Retinal pigment epithelial cell (primary cell): ENCODE measurements at regions not wholly inside any gene's neighbourhood (a gene's known extent, or its start where the extent isn't known, plus 50 kb on each side); places are given as distances from the start of the nearest gene placed in this dataset.
A peak's percentile ranks its signal among the peaks of the same experiment; 100 is the strongest.
"Not testable (repeated sequence)": the region's sequence is repeated elsewhere in the genome, so short reads cannot be mapped to it uniquely, and the experiment has no call there.

Experiments used
- DNase-seq: peaks from one replicate; pipeline ENCODE4 v3.0.0-alpha.2; 2010; ENCODE audit warnings: low read depth
- H3K4me3 ChIP-seq: 2 replicates; pipeline ENCODE4 v1.5.1; 2011; ENCODE audit warnings: mild to moderate bottlenecking, low read length, control low read depth, moderate library complexity
- CTCF ChIP-seq: conservative IDR thresholded peaks from 2 replicates; pipeline ENCODE4 v1.5.1; 2011; ENCODE audit warnings: low read depth, low read length, control low read depth, inconsistent platforms

- H3K4me3 ChIP-seq, result no peak overlapping the region
- TF ChIP-seq CTCF, result peak; percentile 37
- DNase-seq, result no peak
Measured at GRCh38 chr1:88595355-88596002, 88.6 kb upstream of the PKN2 start.

- H3K4me3 ChIP-seq, DNase-seq: not testable (repeated sequence)
Measured at GRCh38 chr1:88597973-88598372, 86.1 kb upstream of the PKN2 start.

- H3K4me3 ChIP-seq, result no peak overlapping the region
- peak; percentile 77 for TF ChIP-seq CTCF
- DNase-seq, result no peak
Measured at GRCh38 chr1:88608139-88608943, 75.7 kb upstream of the PKN2 start.

- TF ChIP-seq CTCF, result no peak
- H3K4me3 ChIP-seq, result no peak overlapping the region
- DNase-seq, result no peak
Measured at GRCh38 chr1:88609051-88609450, 75.0 kb upstream of the PKN2 start.

GRCh38 chr1:88610687-88611086, 73.4 kb upstream of the PKN2 start:
- H3K4me3 ChIP-seq, result no peak overlapping the region
- DNase-seq, result no peak
- TF ChIP-seq CTCF, result no peak

GRCh38 chr1:88612292-88612691, 71.8 kb upstream of the PKN2 start:
- no peak for DNase-seq
- TF ChIP-seq CTCF, result no peak
- no peak overlapping the region for H3K4me3 ChIP-seq

- H3K4me3 ChIP-seq, result no peak overlapping the region
- TF ChIP-seq CTCF, result no peak
- no peak for DNase-seq
Measured at GRCh38 chr1:88612773-88613172, 71.3 kb upstream of the PKN2 start.
